KG1 (cell line): ENCODE measurements at regions not wholly inside any gene's neighbourhood (a gene's known extent, or its start where the extent isn't known, plus 50 kb on each side); places are given as distances from the start of the nearest gene placed in this dataset.
A peak's percentile ranks its signal among the peaks of the same experiment; 100 is the strongest.
"Not testable (repeated sequence)": the region's sequence is repeated elsewhere in the genome, so short reads cannot be mapped to it uniquely, and the experiment has no call there.

ENCODE experiments used
- DNase-seq: peaks from one replicate; lab custom pipeline; 2025; lab: John Stamatoyannopoulos, UW

- no peak for DNase-seq
Observed at GRCh38 chr20:5696011-5696559, 54.1 kb upstream of the SHLD1 start.

- DNase-seq = no peak
Observed at GRCh38 chr20:5691918-5692618, 58.1 kb upstream of the SHLD1 start.

GRCh38 chr20:5689463-5689862, 60.7 kb upstream of the SHLD1 start:
- no peak for DNase-seq

GRCh38 chr20:5688431-5688972, 61.7 kb upstream of the SHLD1 start:
- no peak for DNase-seq

GRCh38 chr20:5687884-5688283, 62.3 kb upstream of the SHLD1 start:
- DNase-seq = no peak

- no peak for DNase-seq
Observed at GRCh38 chr20:5686384-5687105, 63.7 kb upstream of the SHLD1 start.

DNA sequence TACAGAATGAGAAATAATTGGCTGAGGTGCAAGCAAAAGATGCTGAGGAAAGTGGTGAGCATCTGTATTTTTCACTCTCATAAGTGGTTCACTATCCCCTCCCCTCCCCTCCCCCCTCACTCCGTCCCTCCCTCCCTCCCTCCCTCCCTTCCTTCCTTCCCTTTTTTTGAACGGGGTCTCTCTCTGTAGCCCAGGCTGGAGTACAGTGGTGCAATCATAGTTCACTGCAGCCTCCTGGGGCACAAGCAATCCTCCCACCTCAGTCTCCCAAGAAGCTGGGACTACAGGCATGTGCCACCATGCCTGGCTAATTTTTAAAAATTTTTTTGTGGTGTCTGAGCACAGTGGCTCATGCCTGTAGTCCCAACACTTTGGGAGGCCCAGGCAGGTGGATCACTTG, 67.6 kb upstream of the SHLD1 start:
- not testable (repeated sequence) for DNase-seq

- DNase-seq = no peak
Observed at GRCh38 chr20:5680192-5680591, 69.4 kb upstream of the GPCPD1 start.

DNA sequence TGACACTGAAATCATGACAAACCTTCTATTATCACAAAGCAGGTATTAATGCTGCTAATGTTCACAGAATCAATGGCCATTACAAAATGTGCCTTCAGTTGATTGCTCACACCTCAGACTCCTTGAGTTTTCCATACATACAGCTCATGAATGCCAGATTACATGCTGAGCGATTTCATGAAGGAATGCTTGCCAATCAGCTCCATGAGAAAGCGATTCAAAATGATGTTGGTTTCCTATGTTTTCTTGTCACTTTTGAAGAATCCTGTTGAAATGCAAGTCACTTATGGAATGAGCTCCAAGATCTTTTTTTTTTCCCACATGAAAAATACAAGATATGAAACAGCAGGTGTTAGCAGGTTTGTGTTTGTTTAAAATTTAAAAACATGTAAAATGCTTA, 68.0 kb upstream of the GPCPD1 start:
- DNase-seq = no peak

GRCh38 chr20:5677944-5678343, 67.1 kb upstream of the GPCPD1 start:
- DNase-seq = not testable (repeated sequence)

- no peak for DNase-seq
Observed at GRCh38 chr20:5677389-5677788, 66.6 kb upstream of the GPCPD1 start.

GRCh38 chr20:5675103-5676091, 64.6 kb upstream of the GPCPD1 start:
- no peak for DNase-seq

- peak; percentile 22 for DNase-seq
Observed at GRCh38 chr20:5674176-5674660, 63.4 kb upstream of the GPCPD1 start.

- DNase-seq = no peak
Observed at GRCh38 chr20:5670874-5671273, 60.1 kb upstream of the GPCPD1 start.

GRCh38 chr20:5670036-5670536, 59.3 kb upstream of the GPCPD1 start:
- no peak for DNase-seq

DNA sequence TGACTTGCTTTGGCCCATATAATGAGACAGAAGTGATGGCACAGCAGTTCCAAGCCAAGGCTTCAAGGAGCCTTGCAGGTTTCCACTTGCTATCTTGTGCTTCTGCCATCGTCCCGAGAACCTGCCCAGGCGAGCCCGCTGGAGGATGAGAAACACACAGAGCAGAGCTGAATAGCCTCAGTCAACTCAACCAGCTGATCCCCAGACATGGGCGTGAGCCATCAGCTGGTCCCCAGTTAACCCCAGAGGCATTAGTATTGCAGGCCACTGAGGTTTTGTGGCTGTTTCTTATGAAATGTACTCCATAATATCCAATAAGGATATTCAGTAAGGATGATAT, 57.7 kb upstream of the GPCPD1 start:
- no peak for DNase-seq

DNA sequence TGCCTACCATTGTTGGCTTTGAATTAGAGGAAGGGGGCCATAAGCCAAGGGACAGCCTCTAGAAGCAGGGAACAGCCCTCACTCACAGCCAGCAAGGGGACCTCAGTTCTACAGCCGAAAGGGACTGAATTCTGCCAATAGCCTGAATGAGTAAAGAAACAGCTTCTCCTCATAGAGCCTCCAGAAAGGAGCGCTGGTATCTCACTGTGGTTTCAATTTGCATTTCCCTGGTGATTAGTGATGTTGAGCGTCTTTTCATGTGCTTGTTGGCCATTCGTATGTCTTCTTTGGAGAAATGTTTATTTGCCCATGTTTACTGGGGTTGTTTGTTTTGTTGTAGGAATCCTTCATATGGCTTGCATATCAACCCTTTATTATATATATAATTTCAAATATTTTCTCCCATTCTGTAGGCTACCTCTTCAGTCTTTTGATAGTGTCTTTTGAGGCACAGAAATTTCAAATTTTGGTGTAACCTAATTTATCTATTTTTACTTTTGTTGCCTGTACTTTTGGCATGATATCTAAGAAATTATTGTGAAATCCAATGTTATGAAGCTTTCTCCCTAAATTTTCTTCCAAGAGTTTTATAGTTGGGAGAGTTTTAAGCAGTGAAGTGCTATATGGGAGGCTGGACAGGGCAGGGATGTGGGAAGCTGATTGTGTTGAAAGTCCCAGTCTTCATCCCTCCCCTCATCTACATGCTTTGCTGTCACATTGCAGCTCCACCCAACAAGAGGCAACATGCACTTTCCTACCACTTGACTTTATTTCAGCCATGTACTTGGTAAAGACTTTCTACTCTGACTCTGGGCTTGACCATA, 57.1 kb upstream of the GPCPD1 start:
- no peak for DNase-seq

DNA sequence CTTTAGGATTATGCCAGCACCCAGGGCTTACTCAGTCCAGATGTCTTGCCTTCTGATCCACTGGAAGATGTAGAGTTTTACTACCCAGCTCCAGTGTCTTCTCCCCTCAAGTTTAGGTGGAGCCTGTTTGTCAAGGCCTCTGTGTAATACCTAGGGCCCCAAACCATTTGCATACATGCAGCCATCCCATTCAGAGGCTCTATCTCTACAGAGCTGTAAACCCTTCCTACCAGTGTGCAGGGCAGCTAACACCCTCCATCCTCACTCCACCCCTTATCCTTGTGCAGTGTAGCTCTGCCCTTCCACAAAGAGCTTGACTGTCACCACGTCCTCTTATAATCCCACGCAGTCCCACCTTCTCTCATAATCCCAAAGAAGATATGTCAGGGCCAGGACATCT, 54.6 kb upstream of the GPCPD1 start:
- DNase-seq = no peak

GRCh38 chr20:5663396-5663795, 52.6 kb upstream of the GPCPD1 start:
- no peak for DNase-seq

- DNase-seq = no peak
Observed at GRCh38 chr20:5662769-5663168, 52.0 kb upstream of the GPCPD1 start.

- DNase-seq = not testable (repeated sequence)
Observed at GRCh38 chr20:5660756-5661155, 50.0 kb upstream of the GPCPD1 start.
